ENCODE measurements at regions not wholly inside any gene's neighbourhood (a gene's known extent, or its start where the extent isn't known, plus 50 kb on each side); places are given as distances from the start of the nearest gene placed in this dataset.

- H3K27me3 Mint-ChIP-seq (ENCODE audit: unreplicated experiment) = no peaks in the 10 kb centered on the region
- H3K9me3 Mint-ChIP-seq (ENCODE audit: unreplicated experiment) = no peaks in the 10 kb centered on the region
- no peaks in the 10 kb centered on the region for H3K36me3 Mint-ChIP-seq (ENCODE audit: unreplicated experiment)
- no peak for TF ChIP-seq CTCF (IDR thresholded peaks at IDR 0.05)
- no peak overlapping the region for H3K4me3 Mint-ChIP-seq (ENCODE audit: unreplicated experiment)
- H3K4me1 Mint-ChIP-seq (ENCODE audit: unreplicated experiment) = no peaks in the 10 kb centered on the region
- H3K27ac Mint-ChIP-seq (ENCODE audit: unreplicated experiment) = no peak overlapping the region
- DNase-seq (ENCODE audit: extremely low spot score, unreplicated experiment) = no peak
These were observed 622.5 kb downstream of the PTPRC start for GRCh38 chr1:199261328-199261727.

- no peak overlapping the region for H3K4me3 Mint-ChIP-seq (ENCODE audit: unreplicated experiment)
- TF ChIP-seq CTCF (IDR thresholded peaks at IDR 0.05) = no peak
- H3K9me3 Mint-ChIP-seq (ENCODE audit: unreplicated experiment) = no peaks in the 10 kb centered on the region
- no peaks in the 10 kb centered on the region for H3K36me3 Mint-ChIP-seq (ENCODE audit: unreplicated experiment)
- DNase-seq (ENCODE audit: extremely low spot score, unreplicated experiment) = no peak
- H3K27ac Mint-ChIP-seq (ENCODE audit: unreplicated experiment) = no peak overlapping the region
- H3K27me3 Mint-ChIP-seq (ENCODE audit: unreplicated experiment) = no peaks in the 10 kb centered on the region
- H3K4me1 Mint-ChIP-seq (ENCODE audit: unreplicated experiment) = no peaks in the 10 kb centered on the region
These were observed 625.4 kb downstream of the PTPRC start for GRCh38 chr1:199264283-199264682.

- Mint-ChIP-seq H3K27me3 (ENCODE audit: unreplicated experiment) (no peaks in the 10 kb centered on the region), H3K9me3 (ENCODE audit: unreplicated experiment) (no peaks in the 10 kb centered on the region), H3K4me1 (ENCODE audit: unreplicated experiment) (no peaks in the 10 kb centered on the region), H3K27ac (ENCODE audit: unreplicated experiment) (no peak overlapping the region), H3K4me3 (ENCODE audit: unreplicated experiment) (no peak overlapping the region), H3K36me3 (ENCODE audit: unreplicated experiment) (no peaks in the 10 kb centered on the region)
- no peak for TF ChIP-seq CTCF (IDR thresholded peaks at IDR 0.05)
- no peak for DNase-seq (ENCODE audit: extremely low spot score, unreplicated experiment)
These were observed 626.1 kb downstream of the PTPRC start for GRCh38 chr1:199264911-199265310.

- no peaks in the 10 kb centered on the region for H3K36me3 Mint-ChIP-seq (ENCODE audit: unreplicated experiment)
- no peaks in the 10 kb centered on the region for H3K9me3 Mint-ChIP-seq (ENCODE audit: unreplicated experiment)
- H3K4me3 Mint-ChIP-seq (ENCODE audit: unreplicated experiment) = no peak overlapping the region
- H3K27me3 Mint-ChIP-seq (ENCODE audit: unreplicated experiment) = no peaks in the 10 kb centered on the region
- no peak for DNase-seq (ENCODE audit: extremely low spot score, unreplicated experiment)
- TF ChIP-seq CTCF (IDR thresholded peaks at IDR 0.05) = no peak
- no peak overlapping the region for H3K27ac Mint-ChIP-seq (ENCODE audit: unreplicated experiment)
- no peaks in the 10 kb centered on the region for H3K4me1 Mint-ChIP-seq (ENCODE audit: unreplicated experiment)
These were observed 626.5 kb downstream of the PTPRC start for GRCh38 chr1:199265319-199265718.

- Mint-ChIP-seq H3K4me3 (ENCODE audit: unreplicated experiment) (no peak overlapping the region), H3K36me3 (ENCODE audit: unreplicated experiment) (no peaks in the 10 kb centered on the region), H3K27ac (ENCODE audit: unreplicated experiment) (no peak overlapping the region), H3K9me3 (ENCODE audit: unreplicated experiment) (no peaks in the 10 kb centered on the region), H3K27me3 (ENCODE audit: unreplicated experiment) (no peaks in the 10 kb centered on the region), H3K4me1 (ENCODE audit: unreplicated experiment) (peaks cover 34% of the 10 kb centered on the region)
- no peak for TF ChIP-seq CTCF (IDR thresholded peaks at IDR 0.05)
- no peak for DNase-seq (ENCODE audit: extremely low spot score, unreplicated experiment)
These were observed 630.4 kb downstream of the PTPRC start for GRCh38 chr1:199269241-199269640.
